NCI-H2029 (cell line): ENCODE measurements at regions not wholly inside any gene's neighbourhood (a gene's known extent, or its start where the extent isn't known, plus 50 kb on each side); places are given as distances from the start of the nearest gene placed in this dataset.

Experiments
- DNase-seq: peaks from one replicate; lab custom pipeline; 2025; lab: John Stamatoyannopoulos, UW

GRCh38 chr4:179836179-179837075, 2394.2 kb upstream of the AGA start:
- DNase-seq = no peak

- DNase-seq = no peak
Measured at GRCh38 chr4:179843370-179843769, 2399.8 kb upstream of the TENM3 start.

DNA sequence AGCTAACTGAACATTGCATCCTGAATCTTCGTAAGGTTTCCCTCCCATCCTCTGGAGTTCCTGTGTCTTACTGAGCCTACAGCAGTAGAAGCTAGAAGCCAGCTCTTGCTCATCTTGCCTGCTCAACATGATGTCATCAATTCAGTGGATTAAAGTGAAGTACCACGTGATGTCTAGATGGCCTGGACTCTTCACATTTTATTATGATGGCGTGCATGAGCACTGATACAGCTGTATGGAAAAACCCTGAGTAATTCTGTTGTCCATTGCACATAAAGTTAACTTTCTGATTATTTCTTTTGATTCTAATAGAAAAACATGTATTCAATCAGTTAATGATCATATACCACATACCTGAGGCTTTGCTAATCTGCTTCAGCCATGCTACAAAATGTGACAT, 2387.7 kb upstream of the TENM3 start:
- DNase-seq = no peak

DNA sequence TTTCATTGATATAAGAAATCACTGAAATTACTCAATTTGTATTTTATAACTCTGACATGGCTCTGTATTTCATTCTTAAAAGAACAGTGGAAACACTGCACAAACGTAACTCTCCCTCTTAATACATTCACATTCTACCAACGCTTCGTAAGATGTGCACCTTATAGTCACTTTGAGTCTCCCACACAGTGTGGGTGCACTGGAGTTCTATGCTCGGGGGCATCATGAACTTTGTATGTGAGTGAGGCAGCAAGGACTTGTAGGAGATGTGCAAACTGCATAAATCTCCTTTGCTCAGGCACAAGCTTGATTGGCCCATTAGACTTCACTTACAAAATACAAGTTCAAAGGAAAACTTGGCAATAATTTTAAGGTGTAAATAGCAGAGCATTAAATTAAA, 2385.0 kb upstream of the TENM3 start:
- no peak for DNase-seq

GRCh38 chr4:179867300-179867878, 2375.8 kb upstream of the TENM3 start:
- DNase-seq = peak; percentile 1

DNA sequence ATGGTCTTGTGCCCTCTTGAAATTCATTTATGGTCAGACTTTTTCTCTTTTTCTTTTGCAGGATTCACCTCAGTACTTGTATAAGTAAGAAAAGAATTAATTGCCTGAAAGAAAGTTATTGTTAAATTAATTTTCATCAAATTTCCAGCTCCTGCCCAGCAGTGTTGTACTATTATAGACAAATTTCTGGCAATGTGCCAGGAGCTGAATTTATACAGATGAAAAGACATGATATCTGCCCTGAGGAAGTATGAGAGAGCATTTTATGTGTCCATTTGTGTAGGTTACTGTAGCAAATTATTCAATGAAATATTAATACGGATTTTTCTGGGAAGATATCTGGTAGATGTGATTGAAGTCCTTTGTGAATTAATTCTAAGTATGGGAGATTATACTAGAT, 2371.5 kb upstream of the TENM3 start:
- DNase-seq = no peak

GRCh38 chr4:179872755-179873154, 2370.4 kb upstream of the TENM3 start:
- no peak for DNase-seq

- DNase-seq = no peak
Measured at GRCh38 chr4:179880756-179881155, 2362.4 kb upstream of the TENM3 start.

DNA sequence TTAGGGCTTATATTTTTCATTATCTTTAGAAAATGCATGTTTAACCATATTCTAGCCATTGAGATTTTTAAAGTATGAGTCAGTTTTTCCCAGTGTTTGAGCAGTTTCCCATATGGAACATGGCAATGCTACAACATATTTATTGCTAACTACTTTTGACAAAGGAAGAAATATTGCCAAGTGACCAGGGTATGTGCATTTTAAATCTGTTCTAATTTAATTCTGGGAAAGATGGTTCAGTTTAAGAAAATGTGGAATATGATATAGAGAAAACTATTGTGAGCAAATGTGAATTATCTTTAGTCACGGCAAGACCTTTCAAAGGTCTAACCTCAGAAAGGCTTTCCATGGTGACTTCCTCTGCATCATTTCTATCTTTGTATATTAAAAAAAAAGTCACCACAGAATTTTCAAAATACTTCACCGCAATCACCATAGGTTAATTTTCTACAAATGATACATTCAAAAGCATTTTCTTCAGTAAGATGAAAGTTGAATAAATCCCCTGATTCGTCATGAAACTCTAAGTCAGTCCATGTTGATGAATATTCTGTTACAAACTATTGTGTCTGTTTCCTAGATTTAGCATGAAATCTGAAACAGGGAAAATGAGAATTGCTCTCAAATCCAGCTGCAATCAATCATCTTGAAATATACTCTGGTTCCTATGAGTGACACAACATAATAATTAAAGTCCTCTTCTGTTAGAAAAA, 2349.0 kb upstream of the TENM3 start:
- no peak for DNase-seq

DNA sequence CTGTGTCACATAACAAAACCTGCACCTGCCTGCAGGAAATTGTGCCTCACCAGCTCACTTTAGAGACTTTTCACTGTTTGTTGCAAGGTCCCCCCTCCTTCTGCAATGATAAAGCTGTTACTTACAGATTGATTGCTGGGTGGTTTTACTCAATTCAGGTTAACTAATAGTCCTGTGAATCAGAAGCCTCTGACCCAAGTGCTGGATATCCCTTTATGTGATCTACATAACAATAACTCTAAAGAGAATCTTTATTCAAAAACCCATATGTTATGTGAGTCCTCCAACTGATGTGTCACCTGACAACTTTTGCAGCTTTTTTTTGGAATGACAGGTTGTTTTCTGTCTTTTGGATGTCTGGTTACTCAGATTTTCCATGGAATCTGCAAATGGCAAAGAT, 2323.6 kb upstream of the TENM3 start:
- DNase-seq = no peak

GRCh38 chr4:179927473-179927872, 2315.7 kb upstream of the TENM3 start:
- DNase-seq = no peak

GRCh38 chr4:179941911-179942310, 2301.3 kb upstream of the TENM3 start:
- DNase-seq = no peak

DNA sequence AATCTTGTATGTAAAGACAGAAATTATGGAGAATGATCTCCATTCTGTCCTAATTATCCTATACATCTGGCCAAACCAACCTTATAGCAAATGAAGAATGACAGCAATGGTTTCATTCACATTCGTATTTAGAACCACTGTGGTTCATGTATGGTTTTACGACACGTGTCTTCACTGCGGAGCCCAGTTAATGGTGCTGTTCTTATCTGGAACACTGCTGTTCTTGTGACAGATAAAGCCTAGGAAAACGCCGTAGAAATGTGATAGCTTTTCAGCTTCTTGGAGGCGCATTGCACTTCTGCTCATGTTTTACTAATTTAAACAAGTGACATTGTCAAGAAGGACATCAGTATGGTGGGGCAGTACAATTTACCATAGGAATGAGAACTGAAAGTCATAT, 2266.4 kb upstream of the TENM3 start:
- no peak for DNase-seq

GRCh38 chr4:179977378-179977777, 2265.8 kb upstream of the TENM3 start:
- no peak for DNase-seq

- DNase-seq = no peak
Measured at GRCh38 chr4:179981161-179981560, 2262.0 kb upstream of the TENM3 start.

DNA sequence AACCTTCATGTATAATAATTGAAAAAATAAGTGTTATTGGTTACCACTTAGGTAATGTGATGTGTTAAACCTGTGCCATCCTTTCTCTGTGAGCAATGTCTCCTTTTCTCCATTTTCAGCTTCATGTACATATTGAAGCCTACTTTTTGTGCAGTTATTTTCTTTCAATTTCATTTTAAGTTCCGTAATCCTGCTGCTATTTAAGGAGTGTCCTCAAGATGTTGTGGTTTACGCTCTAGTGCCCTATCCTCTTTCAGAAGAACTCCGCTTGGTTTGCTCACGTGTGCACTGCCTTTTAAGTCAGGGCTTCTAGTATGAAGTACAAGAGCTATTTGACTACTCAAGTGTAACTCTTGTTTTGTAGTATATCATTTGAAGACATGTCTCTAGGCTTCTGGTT, 2253.2 kb upstream of the TENM3 start:
- DNase-seq = no peak

DNA sequence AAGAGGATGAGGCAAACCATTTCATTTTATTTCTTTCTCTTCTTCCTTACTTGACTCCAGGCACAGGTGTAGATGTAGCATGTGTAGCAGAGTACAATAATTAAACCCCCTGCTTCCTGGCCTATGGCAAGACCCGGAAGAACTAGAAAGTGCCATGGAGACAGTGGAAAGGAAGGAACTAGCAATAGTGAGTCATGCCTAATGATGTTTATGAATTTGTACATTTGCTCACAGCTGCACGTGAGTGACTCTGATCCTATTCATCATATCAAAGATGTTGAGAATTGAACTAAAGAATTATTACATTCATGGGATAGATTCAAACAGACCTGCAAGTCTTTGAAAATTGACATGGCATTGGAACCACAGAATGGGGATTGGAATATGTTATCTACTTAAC, 2233.9 kb upstream of the TENM3 start:
- DNase-seq = no peak

DNA sequence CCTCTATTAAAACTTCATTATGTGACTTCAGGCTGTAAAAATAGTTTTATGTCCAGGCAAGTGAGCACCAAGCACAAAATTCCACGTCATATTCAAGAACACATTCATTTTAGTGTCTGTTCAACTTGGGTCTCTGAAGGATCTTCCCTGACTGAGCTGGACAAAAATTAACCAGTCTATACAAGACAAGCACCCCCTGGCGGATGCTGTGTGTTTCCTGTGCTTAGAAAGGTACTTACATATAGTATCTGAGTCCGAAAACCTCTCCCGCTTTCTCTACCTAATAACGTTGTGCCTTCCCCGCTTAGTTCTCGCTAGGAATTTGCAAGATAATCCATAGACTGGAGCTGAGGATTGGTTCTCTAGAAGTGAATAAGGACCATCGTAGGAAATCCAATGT, 2214.5 kb upstream of the TENM3 start:
- DNase-seq = no peak

DNA sequence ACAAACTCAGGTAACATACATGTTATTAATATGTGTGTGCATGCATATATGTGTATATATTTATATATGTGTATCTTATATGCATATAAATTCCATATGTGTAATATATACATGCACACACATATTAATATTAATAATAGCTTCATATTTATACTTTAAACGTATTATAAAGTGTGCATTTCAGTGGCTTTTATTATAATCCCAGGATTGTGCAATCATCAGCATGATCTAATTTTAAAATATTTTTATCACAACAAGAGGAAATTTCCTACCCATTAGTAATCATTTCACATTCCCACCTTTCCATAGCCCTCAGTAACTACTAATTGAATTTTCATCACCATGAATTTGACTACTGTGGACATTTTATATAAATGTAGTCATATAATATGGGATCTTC, 2211.9 kb upstream of the TENM3 start:
- DNase-seq = no peak

DNA sequence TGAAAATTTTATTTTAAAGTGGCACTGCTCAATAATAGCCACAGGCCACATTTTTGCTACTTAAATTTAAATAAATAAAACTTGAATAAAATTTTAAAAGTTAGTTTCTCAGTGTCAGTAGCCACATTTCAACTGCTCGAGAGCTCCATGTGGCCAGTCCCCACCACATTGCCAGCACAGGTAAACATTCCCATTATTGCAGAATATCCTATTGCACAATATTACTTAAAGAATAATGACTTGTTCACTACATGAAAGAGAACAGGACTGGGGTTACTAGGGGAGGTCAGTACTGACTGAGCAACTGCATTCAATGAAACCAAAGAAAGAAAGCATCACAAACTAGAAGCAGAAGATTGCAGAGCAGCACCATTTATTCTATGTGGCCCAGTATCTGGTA, 2201.6 kb upstream of the TENM3 start:
- DNase-seq = no peak

- DNase-seq = no peak
Measured at GRCh38 chr4:180052629-180053028, 2190.6 kb upstream of the TENM3 start.

DNA sequence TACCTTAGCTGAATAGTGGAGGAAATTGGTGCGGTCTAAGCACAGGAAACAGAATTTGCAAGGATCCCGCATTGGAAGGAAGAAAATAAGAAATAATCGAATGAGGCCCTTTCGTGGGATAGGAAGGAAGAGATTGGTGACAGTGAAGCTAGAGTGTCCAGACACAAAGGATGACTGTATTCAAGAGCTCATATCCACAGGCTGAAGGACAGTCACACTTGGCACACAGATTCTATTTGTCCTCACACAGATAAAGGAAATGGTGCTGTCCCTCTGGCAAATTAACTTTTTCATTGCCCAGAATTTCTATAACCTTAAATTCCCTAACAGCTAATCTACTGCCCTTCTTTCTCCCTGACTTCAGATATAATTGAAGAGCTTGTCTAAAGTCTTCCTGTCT, 2188.9 kb upstream of the TENM3 start:
- no peak for DNase-seq

- DNase-seq = no peak
Measured at GRCh38 chr4:180057299-180057721, 2185.9 kb upstream of the TENM3 start.
